ENCODE measurements at regions not wholly inside any gene's neighbourhood (a gene's known extent, or its start where the extent isn't known, plus 50 kb on each side); places are given as distances from the start of the nearest gene placed in this dataset.

- TF ChIP-seq ELF4 (IDR thresholded peaks at IDR 0.05) (no peak), SUZ12 (IDR thresholded peaks at IDR 0.05) (no peak), FOXK2 (IDR thresholded peaks at IDR 0.05) (no peak), FOXM1 (IDR thresholded peaks at IDR 0.05; ENCODE audit: borderline replicate concordance) (no peak), PKNOX1 (IDR thresholded peaks at IDR 0.05) (no peak), HDGF (IDR thresholded peaks at IDR 0.05; ENCODE audit: borderline replicate concordance) (no peak), FOXA1 (IDR thresholded peaks at IDR 0.05) (no peak), SP1 (IDR thresholded peaks at IDR 0.05) (no peak), ZNF384 (IDR thresholded peaks at IDR 0.05) (no peak), NFRKB (IDR thresholded peaks at IDR 0.05) (no peak), L3MBTL2 (conservative IDR thresholded peaks at IDR 0.05) (no peak), LEF1 (IDR thresholded peaks at IDR 0.05; ENCODE audit: borderline replicate concordance) (no peak), BHLHE40 (IDR thresholded peaks at IDR 0.05; ENCODE audit: borderline replicate concordance) (no peak), ARNT (IDR thresholded peaks at IDR 0.05) (no peak), CTBP1 (IDR thresholded peaks at IDR 0.05; ENCODE audit: borderline replicate concordance) (no peak), TARDBP (IDR thresholded peaks at IDR 0.05) (no peak)
- ChIA-PET CTCF (no interaction called here), POLR2A (no interaction called here)
- no peak for DNase-seq (ENCODE audit: extremely low spot score)
Measured at GRCh38 chr21:37982496-37983318, 66.5 kb upstream of the KCNJ6 start.

GRCh38 chr21:37983336-37984095 lies 67.3 kb upstream of the KCNJ6 start:
- no peak for DNase-seq (ENCODE audit: extremely low spot score)
- CTCF ChIA-PET: no interaction called here
- TF ChIP-seq CTBP1 (IDR thresholded peaks at IDR 0.05; ENCODE audit: borderline replicate concordance): no peak
- no peak for TF ChIP-seq ELF4 (IDR thresholded peaks at IDR 0.05)
- no peak for TF ChIP-seq HDGF (IDR thresholded peaks at IDR 0.05; ENCODE audit: borderline replicate concordance)
- TF ChIP-seq BHLHE40 (IDR thresholded peaks at IDR 0.05; ENCODE audit: borderline replicate concordance): no peak
- no peak for TF ChIP-seq SUZ12 (IDR thresholded peaks at IDR 0.05)
- TF ChIP-seq SP1 (IDR thresholded peaks at IDR 0.05): no peak
- TF ChIP-seq ARNT (IDR thresholded peaks at IDR 0.05): no peak
- no peak for TF ChIP-seq L3MBTL2 (conservative IDR thresholded peaks at IDR 0.05)
- TF ChIP-seq PKNOX1 (IDR thresholded peaks at IDR 0.05): no peak
- no peak for TF ChIP-seq FOXA1 (IDR thresholded peaks at IDR 0.05)
- no peak for TF ChIP-seq FOXK2 (IDR thresholded peaks at IDR 0.05)
- TF ChIP-seq ZNF384 (IDR thresholded peaks at IDR 0.05): no peak
- TF ChIP-seq FOXM1 (IDR thresholded peaks at IDR 0.05; ENCODE audit: borderline replicate concordance): no peak
- TF ChIP-seq NFRKB (IDR thresholded peaks at IDR 0.05): no peak
- no peak for TF ChIP-seq TARDBP (IDR thresholded peaks at IDR 0.05)
- no peak for TF ChIP-seq LEF1 (IDR thresholded peaks at IDR 0.05; ENCODE audit: borderline replicate concordance)
- POLR2A ChIA-PET: no interaction called here

GRCh38 chr21:37984416-37984815 lies 68.2 kb upstream of the KCNJ6 start:
- ChIA-PET POLR2A (no interaction called here), CTCF (no interaction called here)
- TF ChIP-seq LEF1 (IDR thresholded peaks at IDR 0.05; ENCODE audit: borderline replicate concordance) (no peak), L3MBTL2 (conservative IDR thresholded peaks at IDR 0.05) (no peak)
- DNase-seq (ENCODE audit: extremely low spot score): no peak

- ChIA-PET POLR2A (no interaction called here), CTCF (no interaction called here)
- TF ChIP-seq ARNT (IDR thresholded peaks at IDR 0.05) (no peak), FOXK2 (IDR thresholded peaks at IDR 0.05) (no peak), L3MBTL2 (conservative IDR thresholded peaks at IDR 0.05) (no peak), ELF4 (IDR thresholded peaks at IDR 0.05) (no peak), LEF1 (IDR thresholded peaks at IDR 0.05; ENCODE audit: borderline replicate concordance) (no peak), ZNF384 (IDR thresholded peaks at IDR 0.05) (no peak), FOXM1 (IDR thresholded peaks at IDR 0.05; ENCODE audit: borderline replicate concordance) (no peak), PKNOX1 (IDR thresholded peaks at IDR 0.05) (no peak), TARDBP (IDR thresholded peaks at IDR 0.05) (no peak), SUZ12 (IDR thresholded peaks at IDR 0.05) (no peak), CTBP1 (IDR thresholded peaks at IDR 0.05; ENCODE audit: borderline replicate concordance) (no peak), BHLHE40 (IDR thresholded peaks at IDR 0.05; ENCODE audit: borderline replicate concordance) (no peak)
- DNase-seq (ENCODE audit: extremely low spot score): no peak
Measured at GRCh38 chr21:37986000-37986399, 69.7 kb upstream of the KCNJ6 start.

GRCh38 chr21:37986751-37987399 lies 70.6 kb upstream of the KCNJ6 start:
- DNase-seq (ENCODE audit: extremely low spot score): no peak
- POLR2A ChIA-PET: no interaction called here
- CTCF ChIA-PET: no interaction called here
- no peak for TF ChIP-seq L3MBTL2 (conservative IDR thresholded peaks at IDR 0.05)
- no peak for TF ChIP-seq CTBP1 (IDR thresholded peaks at IDR 0.05; ENCODE audit: borderline replicate concordance)
- no peak for TF ChIP-seq ZNF384 (IDR thresholded peaks at IDR 0.05)
- no peak for TF ChIP-seq ARNT (IDR thresholded peaks at IDR 0.05)

- no peak for DNase-seq (ENCODE audit: extremely low spot score)
- ChIA-PET CTCF (no interaction called here), POLR2A (no interaction called here)
- TF ChIP-seq SUZ12 (IDR thresholded peaks at IDR 0.05) (no peak), ZNF384 (IDR thresholded peaks at IDR 0.05) (no peak), BHLHE40 (IDR thresholded peaks at IDR 0.05; ENCODE audit: borderline replicate concordance) (no peak), L3MBTL2 (conservative IDR thresholded peaks at IDR 0.05) (no peak), FOXM1 (IDR thresholded peaks at IDR 0.05; ENCODE audit: borderline replicate concordance) (no peak)
Measured at GRCh38 chr21:37987668-37988067, 71.4 kb upstream of the KCNJ6 start.
